SK-N-SH (cell line): ENCODE measurements at regions not wholly inside any gene's neighbourhood (a gene's known extent, or its start where the extent isn't known, plus 50 kb on each side); places are given as distances from the start of the nearest gene placed in this dataset.

Experiments used
- CHD2 ChIP-seq: fragments of 150-350 bp; IDR thresholded peaks from 2 replicates; pipeline ENCODE4 v1.6.1; 2018; ENCODE audit warnings: low read length; ENCODE audit not compliant: partially characterized antibody
- CTCF ChIP-seq: fragments of 200-600 bp; sonication (generic); IDR thresholded peaks from 2 replicates; pipeline ENCODE4 v1.6.1; 2017; ENCODE audit warnings: antibody characterized with exemption, mild to moderate bottlenecking, moderate library complexity
- ELF1 ChIP-seq: IDR thresholded peaks from 2 replicates; pipeline ENCODE4 v1.4.0; 2012
- EZH2phosphoT487 ChIP-seq: fragments of 200-600 bp; sonication (generic); IDR thresholded peaks from 2 replicates; pipeline ENCODE4 v1.6.1; 2017; ENCODE audit warnings: low read depth, mixed run types, mild to moderate bottlenecking, antibody characterized with exemption, moderate library complexity, borderline replicate concordance
- GATA2 ChIP-seq: sonication (generic); formaldehyde crosslinking; IDR thresholded peaks from 2 replicates; pipeline ENCODE4 v1.5.0; 2020; ENCODE audit warnings: mild to moderate bottlenecking, missing genetic modification reagents
- JUND ChIP-seq: IDR thresholded peaks from 2 replicates; pipeline ENCODE4 v1.4.0; 2012
- MAX ChIP-seq: IDR thresholded peaks from 2 replicates; pipeline ENCODE4 v1.4.0; 2012; ENCODE audit warnings: low read depth
- RAD21 ChIP-seq: IDR thresholded peaks from 2 replicates; pipeline ENCODE4 v1.6.1; 2012; ENCODE audit warnings: mild to moderate bottlenecking, low read length
- RCOR1 ChIP-seq: fragments of 150-350 bp; IDR thresholded peaks from 2 replicates; pipeline ENCODE4 v1.6.1; 2017; ENCODE audit warnings: antibody characterized with exemption, low read length
- RXRA ChIP-seq: IDR thresholded peaks from 2 replicates; pipeline ENCODE4 v1.4.0; 2012; ENCODE audit warnings: low read depth, mild to moderate bottlenecking, borderline replicate concordance
- SIN3A ChIP-seq: IDR thresholded peaks from 2 replicates; pipeline ENCODE4 v1.6.1; 2012; ENCODE audit warnings: low read depth, mild to moderate bottlenecking, low read length, moderate library complexity, borderline replicate concordance
- USF2 ChIP-seq: fragments of 150-350 bp; IDR thresholded peaks from 2 replicates; pipeline ENCODE4 v1.6.1; 2017; ENCODE audit warnings: antibody characterized with exemption, low read length, low read depth, borderline replicate concordance
- YY1 ChIP-seq: IDR thresholded peaks from 2 replicates; pipeline ENCODE4 v1.4.0; 2012; ENCODE audit warnings: low read depth, mild to moderate bottlenecking
- ZBTB33 ChIP-seq: IDR thresholded peaks from 2 replicates; pipeline ENCODE4 v1.4.0; 2012; ENCODE audit warnings: low read depth, borderline replicate concordance

GRCh38 chr1:47515164-47515789 lies 77.4 kb downstream of the FOXD2 start:
- TF ChIP-seq ELF1 (no peak), CTCF (no peak), MAX (no peak), RXRA (no peak), RCOR1 (no peak), YY1 (no peak), ZBTB33 (no peak), USF2 (no peak), CHD2 (no peak), GATA2 (no peak), RAD21 (no peak), JUND (no peak), EZH2phosphoT487 (no peak), SIN3A (no peak)
